GM12878 (cell line): ENCODE measurements at regions not wholly inside any gene's neighbourhood (a gene's known extent, or its start where the extent isn't known, plus 50 kb on each side); places are given as distances from the start of the nearest gene placed in this dataset.

ENCODE experiments used
- E2F8 ChIP-seq: fragments of 450-650 bp; IDR thresholded peaks from 2 replicates; pipeline ENCODE4 v1.6.1; 2018; ENCODE audit warnings: mild to moderate bottlenecking, low read depth, moderate library complexity; ENCODE audit not compliant: partially characterized antibody
- ELK1 ChIP-seq: IDR thresholded peaks from 2 replicates; pipeline ENCODE4 v1.6.1; 2012; ENCODE audit warnings: low read depth, low read length, improper control_type of control experiment
- HCFC1 ChIP-seq: fragments of 150-350 bp; IDR thresholded peaks from 2 replicates; pipeline ENCODE4 v1.6.1; 2014; ENCODE audit warnings: low read length
- IRF3 ChIP-seq: fragments of 450-650 bp; IDR thresholded peaks from 2 replicates; pipeline ENCODE4 v1.6.1; 2014; ENCODE audit warnings: mild to moderate bottlenecking
- NR2F1 ChIP-seq: fragments of 450-650 bp; conservative IDR thresholded peaks from 2 replicates; pipeline ENCODE4 v1.6.1; 2017; ENCODE audit warnings: mild to moderate bottlenecking
- RELB ChIP-seq: fragments of 450-650 bp; IDR thresholded peaks from 2 replicates; pipeline ENCODE4 v1.6.1; 2017; ENCODE audit warnings: low read depth, mild to moderate bottlenecking, moderate library complexity
- SIX5 ChIP-seq: IDR thresholded peaks from 2 replicates; pipeline ENCODE4 v1.6.1; 2011; ENCODE audit warnings: mild to moderate bottlenecking, low read depth, low read length, moderate library complexity; ENCODE audit not compliant: severe bottlenecking
- YY1 ChIP-seq: IDR thresholded peaks from 2 replicates; pipeline ENCODE4 v1.6.1; 2011; ENCODE audit warnings: low read depth, mild to moderate bottlenecking, low read length
- ZBTB40 ChIP-seq: fragments of 450-650 bp; IDR thresholded peaks from 2 replicates; pipeline ENCODE4 v1.6.1; 2016; ENCODE audit warnings: mild to moderate bottlenecking, moderate library complexity, borderline replicate concordance
- ZNF217 ChIP-seq: fragments of 450-650 bp; IDR thresholded peaks from 2 replicates; pipeline ENCODE4 v1.6.1; 2017; ENCODE audit warnings: antibody characterized with exemption, mild to moderate bottlenecking
- ZNF274 ChIP-seq: IDR thresholded peaks from one replicate; pipeline ENCODE4 v1.8.0; 2011; ENCODE audit not compliant: insufficient read length, insufficient read depth
- ZNF687 ChIP-seq: fragments of 450-650 bp; IDR thresholded peaks from 2 replicates; pipeline ENCODE4 v1.6.1; 2017; ENCODE audit warnings: mild to moderate bottlenecking, moderate library complexity

- TF ChIP-seq ZBTB40 (peak; percentile 9; the same call in 1 of the 2 replicates), ZNF687 (no peak), ZNF217 (no peak), ELK1 (no peak), NR2F1 (no peak), ZNF274 (no peak), IRF3 (no peak), E2F8 (no peak), YY1 (no peak), RELB (peak; percentile 46), SIX5 (no peak), HCFC1 (no peak)
These were observed 648.5 kb downstream of the TFAP2A start (continued) for GRCh38 chr6:9766240-9766915.
